H1 (cell line): ENCODE measurements at regions not wholly inside any gene's neighbourhood (a gene's known extent, or its start where the extent isn't known, plus 50 kb on each side); places are given as distances from the start of the nearest gene placed in this dataset.

ENCODE experiments used
- BACH1 ChIP-seq: IDR thresholded peaks from 2 replicates; pipeline ENCODE4 v1.6.1; 2012; ENCODE audit warnings: low read length, improper control_type of control experiment
- HDAC2 ChIP-seq, 2 experiments: fragments of 300-600 bp in 1 of 2; sonication (generic) in 1 of 2; IDR thresholded peaks; 2 replicates each; pipeline ENCODE4 v1.6.1; 2011 to 2012; ENCODE audit warnings: low read depth in 2 of 2, low read length in 2 of 2, mild to moderate bottlenecking in 2 of 2, moderate library complexity in 2 of 2, borderline replicate concordance in 1 of 2, inconsistent platforms in 1 of 2
- RXRA ChIP-seq: IDR thresholded peaks from 2 replicates; pipeline ENCODE4 v1.6.1; 2011; ENCODE audit warnings: low read depth, mild to moderate bottlenecking, low read length, moderate library complexity; ENCODE audit not compliant: insufficient read depth
- SP2 ChIP-seq: IDR thresholded peaks from 2 replicates; pipeline ENCODE4 v1.6.1; 2012; ENCODE audit warnings: mild to moderate bottlenecking, low read length, inconsistent platforms
- ZNF274 ChIP-seq: IDR thresholded peaks from 2 replicates; pipeline ENCODE4 v1.7.0; 2012; ENCODE audit warnings: low read length, borderline replicate concordance; ENCODE audit errors: extremely low read depth

GRCh38 chr13:62130062-62130970, 714.7 kb upstream of the PCDH20 start (continued):
- TF ChIP-seq BACH1, result no peak
- TF ChIP-seq ZNF274, result no peak
- TF ChIP-seq SP2, result no peak
- no peak for TF ChIP-seq HDAC2 (IDR thresholded peaks at IDR 0.05; ENCODE audit: borderline replicate concordance in 1 of 2, low read depth in 2 of 2, low read length in 2 of 2)
- TF ChIP-seq RXRA, result no peak
